GM10266 (cell line): ENCODE measurements at regions not wholly inside any gene's neighbourhood (a gene's known extent, or its start where the extent isn't known, plus 50 kb on each side); places are given as distances from the start of the nearest gene placed in this dataset.

Experiments
- DNase-seq: peaks from one replicate; pipeline ENCODE4 v3.0.0; 2012; ENCODE audit errors: extremely low spot score
- TF ChIP-seq, protein P1 (sequence below): IDR thresholded peaks from 2 replicates; pipeline ENCODE4 v1.5.1; 2012; ENCODE audit warnings: mild to moderate bottlenecking, low read depth; ENCODE audit not compliant: control insufficient read depth, insufficient read depth; ENCODE audit errors: missing control alignments

DNA sequence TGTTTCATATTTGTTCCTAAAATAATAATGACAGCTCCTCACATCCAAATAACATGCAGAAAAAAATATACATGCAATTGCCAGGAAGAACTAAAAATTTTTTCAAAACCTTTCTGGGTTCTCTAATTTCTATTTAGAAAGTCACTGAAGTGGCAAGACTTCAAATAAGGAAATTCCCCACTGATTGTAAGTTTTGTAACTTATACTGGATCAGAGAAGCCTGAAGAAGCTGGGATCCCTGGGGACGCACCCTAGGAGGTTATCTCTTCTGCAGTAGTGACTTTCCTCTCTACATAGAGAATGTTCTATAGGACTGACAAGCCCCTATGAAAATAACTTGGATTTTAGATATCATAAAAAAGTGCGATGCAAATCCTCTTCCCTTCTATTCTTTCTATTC lies 182.6 kb downstream of the MRPL39 start:
- TF ChIP-seq, protein P1, sequence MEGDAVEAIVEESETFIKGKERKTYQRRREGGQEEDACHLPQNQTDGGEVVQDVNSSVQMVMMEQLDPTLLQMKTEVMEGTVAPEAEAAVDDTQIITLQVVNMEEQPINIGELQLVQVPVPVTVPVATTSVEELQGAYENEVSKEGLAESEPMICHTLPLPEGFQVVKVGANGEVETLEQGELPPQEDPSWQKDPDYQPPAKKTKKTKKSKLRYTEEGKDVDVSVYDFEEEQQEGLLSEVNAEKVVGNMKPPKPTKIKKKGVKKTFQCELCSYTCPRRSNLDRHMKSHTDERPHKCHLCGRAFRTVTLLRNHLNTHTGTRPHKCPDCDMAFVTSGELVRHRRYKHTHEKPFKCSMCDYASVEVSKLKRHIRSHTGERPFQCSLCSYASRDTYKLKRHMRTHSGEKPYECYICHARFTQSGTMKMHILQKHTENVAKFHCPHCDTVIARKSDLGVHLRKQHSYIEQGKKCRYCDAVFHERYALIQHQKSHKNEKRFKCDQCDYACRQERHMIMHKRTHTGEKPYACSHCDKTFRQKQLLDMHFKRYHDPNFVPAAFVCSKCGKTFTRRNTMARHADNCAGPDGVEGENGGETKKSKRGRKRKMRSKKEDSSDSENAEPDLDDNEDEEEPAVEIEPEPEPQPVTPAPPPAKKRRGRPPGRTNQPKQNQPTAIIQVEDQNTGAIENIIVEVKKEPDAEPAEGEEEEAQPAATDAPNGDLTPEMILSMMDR: no peak
- no peak for DNase-seq

DNA sequence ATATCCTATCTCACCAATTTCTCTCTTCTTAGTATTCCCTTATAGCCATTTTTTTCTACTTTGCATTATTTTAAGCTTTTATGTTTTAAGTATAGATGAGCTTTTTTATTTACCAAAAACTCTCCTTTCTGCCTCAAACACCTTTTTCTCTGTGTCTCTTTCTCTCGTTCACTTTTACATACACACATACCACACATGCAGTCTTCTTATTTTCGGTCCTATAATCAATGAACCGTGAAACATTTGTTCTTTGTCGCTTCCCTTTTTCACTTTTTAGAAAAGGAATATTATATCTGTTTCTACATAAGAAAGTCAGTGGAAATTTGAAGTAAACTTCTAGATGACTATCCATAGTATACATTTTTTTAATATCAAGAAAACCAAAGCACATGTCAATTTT lies 183.2 kb downstream of the MRPL39 start:
- TF ChIP-seq, protein P1: no peak
- DNase-seq: no peak

DNA sequence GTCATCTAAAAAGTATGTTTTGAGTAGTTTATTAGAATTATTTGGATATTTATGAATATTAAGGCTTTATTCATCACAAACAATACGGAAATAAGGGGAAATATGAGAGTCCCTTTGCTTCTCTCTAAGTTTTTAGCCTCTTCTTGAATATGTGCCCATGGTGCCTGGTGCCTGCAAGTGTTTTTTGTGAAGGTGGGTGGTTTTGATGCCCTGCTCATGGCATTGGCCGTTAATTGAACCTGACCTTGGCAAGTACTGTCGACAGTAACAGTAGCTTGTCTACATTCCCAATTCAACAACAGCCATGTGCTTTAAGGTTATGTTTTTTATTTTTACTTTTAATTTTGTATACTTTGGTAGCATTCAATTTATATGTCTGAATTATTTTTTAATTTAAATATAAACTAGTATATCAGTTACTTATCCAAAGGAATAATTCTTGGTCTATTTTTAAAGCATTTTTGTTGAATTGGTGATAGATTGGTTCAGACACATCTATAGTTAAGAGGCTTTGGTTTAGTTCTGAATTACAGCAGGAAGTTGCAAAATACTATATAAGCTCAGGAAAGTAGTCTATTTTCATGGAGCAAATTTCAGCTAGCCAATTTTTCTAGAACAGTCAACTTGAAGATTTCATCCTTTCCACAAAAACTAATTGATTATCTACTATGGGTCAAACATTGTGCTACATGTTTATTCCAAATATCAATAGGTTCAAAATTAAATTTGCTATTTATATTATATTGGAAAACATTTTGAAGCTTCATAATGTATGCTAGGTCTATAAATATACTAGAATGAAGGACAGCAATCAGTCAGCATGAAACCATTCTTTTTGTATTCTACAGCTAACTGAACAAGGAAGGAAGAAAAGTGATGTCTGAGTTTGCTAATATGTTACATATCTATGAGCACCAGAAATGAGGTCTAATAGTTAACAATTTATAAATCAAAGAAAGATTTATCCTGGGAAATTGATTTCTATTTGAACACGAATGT lies 184.4 kb downstream of the MRPL39 start:
- DNase-seq: no peak

DNA sequence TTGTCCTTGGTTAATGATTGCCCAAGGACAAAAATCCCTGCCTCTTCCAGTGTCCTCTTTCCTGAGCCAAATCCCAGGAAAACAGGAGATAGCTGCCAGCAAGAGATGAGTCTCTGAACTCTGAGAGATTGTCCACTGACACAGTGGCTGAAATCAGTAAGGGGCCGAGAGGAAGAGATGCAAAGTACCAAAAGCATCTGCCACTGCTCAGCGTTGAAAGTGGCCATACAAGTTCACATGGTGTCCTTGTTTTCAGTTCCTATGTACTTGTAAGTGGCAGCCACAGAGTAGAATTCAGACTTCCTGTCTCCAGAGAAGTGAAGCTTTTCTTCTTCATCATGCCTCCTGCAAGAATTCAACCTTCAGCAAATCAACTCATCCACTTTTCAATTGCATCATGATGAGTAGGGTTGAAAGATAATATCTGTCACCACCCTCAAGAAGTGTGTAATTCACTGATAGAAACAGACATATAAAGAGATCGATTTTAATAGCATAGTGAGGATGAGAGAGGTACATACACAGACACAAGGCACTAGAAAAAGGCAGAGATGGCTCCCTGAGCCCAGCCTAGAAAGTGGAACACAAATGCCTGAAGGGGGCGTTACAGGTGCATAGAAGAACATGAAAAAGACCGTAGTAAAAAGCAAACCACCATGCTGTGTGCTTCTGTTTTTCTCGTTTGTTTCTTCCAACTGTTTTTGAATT lies 185.8 kb downstream of the MRPL39 start:
- TF ChIP-seq, protein P1: peak; percentile 84
- DNase-seq: peak; percentile 27

More for the DNA sequence above, 184.4 kb downstream of the MRPL39 start:
- TF ChIP-seq, protein P1: no peak

DNA sequence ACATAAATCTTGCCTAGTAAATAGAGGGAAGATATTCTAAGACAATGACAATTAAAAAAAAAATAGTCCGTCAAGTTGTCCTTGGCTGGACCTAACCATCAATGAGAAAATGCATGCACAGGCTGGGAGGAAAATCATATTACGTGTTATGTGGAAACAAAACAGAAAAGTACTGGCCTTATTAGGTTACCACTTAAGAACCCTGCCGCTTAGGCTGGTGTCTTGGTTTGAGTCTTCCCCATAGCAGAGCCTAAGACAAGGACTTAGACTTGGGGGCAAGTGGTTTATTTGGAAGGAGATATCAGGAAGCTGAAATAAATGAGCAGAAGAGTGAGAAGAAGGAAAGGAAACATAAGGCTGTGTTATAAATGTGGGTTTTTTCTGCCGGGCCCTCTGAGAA lies 186.4 kb downstream of the MRPL39 start:
- TF ChIP-seq, protein P1: no peak
- no peak for DNase-seq

DNA sequence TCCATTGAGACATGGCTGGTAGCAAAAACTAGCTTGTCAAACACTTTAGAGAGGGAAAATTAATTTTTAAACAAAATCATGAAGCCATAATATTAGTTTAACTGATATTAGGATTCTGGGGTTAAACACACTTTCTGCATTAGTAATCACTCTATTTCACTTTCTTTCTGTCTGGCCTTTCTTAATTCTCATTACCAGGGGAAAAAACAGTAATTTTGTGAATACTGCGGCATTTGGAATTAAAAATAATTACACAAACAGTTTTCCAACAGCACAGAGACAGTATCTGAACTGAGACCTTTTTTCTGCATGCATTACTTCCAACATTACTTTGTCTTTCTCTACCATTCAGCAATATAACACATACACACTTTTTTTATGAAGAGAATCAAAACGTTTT lies 190.6 kb downstream of the MRPL39 start:
- no peak for DNase-seq
- TF ChIP-seq, protein P1: no peak

DNA sequence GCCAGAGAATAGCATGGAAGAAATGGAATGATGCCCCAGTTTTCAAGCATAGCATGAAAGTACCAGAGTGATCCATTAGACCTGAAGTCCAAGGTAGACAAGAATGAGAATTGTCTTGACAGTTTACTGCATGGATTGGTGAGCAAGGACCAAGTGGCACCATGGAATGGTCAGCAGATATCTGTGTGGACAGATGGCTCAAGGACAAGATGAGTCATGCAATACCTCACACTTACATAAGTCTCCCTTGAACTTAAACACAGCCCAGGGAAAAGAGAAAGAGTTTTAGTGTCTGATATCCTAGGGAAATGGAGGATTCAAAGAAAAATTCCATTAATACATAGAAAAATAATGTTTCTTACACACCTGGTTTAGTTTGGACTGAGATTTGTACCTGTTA lies 195.2 kb downstream of the MRPL39 start:
- TF ChIP-seq, protein P1: no peak
- no peak for DNase-seq
